Upper lobe of right lung (tissue), 1 donor: ENCODE measurements at regions not wholly inside any gene's neighbourhood (a gene's known extent, or its start where the extent isn't known, plus 50 kb on each side); places are given as distances from the start of the nearest gene placed in this dataset.
A peak's percentile ranks its signal among the peaks of the same experiment; 100 is the strongest.

ENCODE experiments used
- ATAC-seq: fragments of 200-7000 bp; cut with Tn5 transposase; one replicate; pipeline ENCODE4 v1.9.1; 2020; ENCODE audit warnings: mild to moderate bottlenecking, moderate library complexity
- DNase-seq: peaks from one replicate; pipeline ENCODE4 v3.0.0-alpha.2; 2020
- H3K27ac ChIP-seq: fragments of 200-600 bp; one replicate; pipeline ENCODE4 v1.8.0; 2022
- H3K27me3 ChIP-seq: fragments of 200-600 bp; one replicate; pipeline ENCODE4 v1.8.0; 2022; ENCODE audit warnings: mild to moderate bottlenecking
- H3K36me3 ChIP-seq: fragments of 200-600 bp; one replicate; pipeline ENCODE4 v1.8.0; 2022
- H3K4me1 ChIP-seq: fragments of 200-600 bp; one replicate; pipeline ENCODE4 v1.8.0; 2022
- H3K4me3 ChIP-seq: fragments of 200-600 bp; one replicate; pipeline ENCODE4 v1.8.0; 2022; ENCODE audit warnings: mild to moderate bottlenecking
- H3K9me3 ChIP-seq: fragments of 200-600 bp; one replicate; pipeline ENCODE4 v1.8.0; 2022
- CTCF ChIP-seq: fragments of 200-600 bp; IDR thresholded peaks from one replicate; pipeline ENCODE4 v1.8.0; 2022; ENCODE audit warnings: antibody characterized with exemption
- intact Hi-C: fragments of 100-400 bp; cut with DNase I; formaldehyde crosslinking; loops from one replicate; pipeline ENCODE4 v1.11.0; 2022
- donor health status: DM: no; HTN: yes; CAD: no; lungs with severe emphysema.

DNA sequence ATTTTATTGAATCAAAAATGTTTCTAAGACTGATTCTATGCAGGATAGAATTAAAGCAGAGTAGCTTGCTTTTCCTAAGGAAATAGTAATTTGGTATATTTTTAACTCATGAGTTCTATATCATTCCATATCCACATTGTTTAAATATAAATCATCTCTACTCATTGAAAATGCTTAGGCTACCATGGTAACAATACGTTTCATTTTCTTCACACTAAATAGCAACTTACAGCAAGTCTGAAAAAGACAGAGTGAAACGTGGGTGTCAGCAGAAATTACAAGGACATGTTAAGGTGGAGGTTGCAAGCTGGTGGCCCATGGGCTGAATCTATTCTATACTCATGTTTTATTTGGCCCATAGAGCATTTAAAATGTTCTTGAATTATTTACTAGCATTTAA, 487.9 kb downstream of the ARHGEF28 start:
- Histone ChIP-seq H3K27ac (no peak overlapping the region), H3K27me3 (no peaks in the 10 kb centered on the region), H3K9me3 (no peaks in the 10 kb centered on the region), H3K36me3 (no peaks in the 10 kb centered on the region), H3K4me3 (no peak overlapping the region), H3K4me1 (no peaks in the 10 kb centered on the region)
- intact Hi-C loops, result no loop called here
- TF ChIP-seq CTCF, result no peak
- DNase-seq (no peak), ATAC-seq (no peak)

DNA sequence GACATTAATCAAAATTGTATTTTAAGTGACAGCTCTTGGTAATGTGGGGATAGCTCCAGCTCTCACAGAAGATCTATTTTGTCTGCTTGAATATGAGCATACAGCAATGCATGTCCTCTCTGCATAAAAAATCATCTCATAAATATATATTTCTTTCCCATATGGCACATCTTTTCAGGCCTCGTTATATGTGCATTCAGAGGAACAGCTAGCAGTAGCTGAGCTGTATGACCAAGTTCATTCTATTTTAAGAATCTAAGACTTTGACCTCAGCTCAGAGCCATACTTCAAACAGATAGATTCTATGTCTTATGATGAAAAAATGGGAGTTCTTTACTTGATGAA, 487.2 kb downstream of the ARHGEF28 start:
- DNase-seq, result no peak
- intact Hi-C loops, result no loop called here
- Histone ChIP-seq H3K4me3 (no peak overlapping the region), H3K4me1 (no peaks in the 10 kb centered on the region), H3K27me3 (no peaks in the 10 kb centered on the region), H3K36me3 (no peaks in the 10 kb centered on the region), H3K9me3 (no peaks in the 10 kb centered on the region), H3K27ac (no peak overlapping the region)
- TF ChIP-seq CTCF, result no peak
- ATAC-seq, result no peak

DNA sequence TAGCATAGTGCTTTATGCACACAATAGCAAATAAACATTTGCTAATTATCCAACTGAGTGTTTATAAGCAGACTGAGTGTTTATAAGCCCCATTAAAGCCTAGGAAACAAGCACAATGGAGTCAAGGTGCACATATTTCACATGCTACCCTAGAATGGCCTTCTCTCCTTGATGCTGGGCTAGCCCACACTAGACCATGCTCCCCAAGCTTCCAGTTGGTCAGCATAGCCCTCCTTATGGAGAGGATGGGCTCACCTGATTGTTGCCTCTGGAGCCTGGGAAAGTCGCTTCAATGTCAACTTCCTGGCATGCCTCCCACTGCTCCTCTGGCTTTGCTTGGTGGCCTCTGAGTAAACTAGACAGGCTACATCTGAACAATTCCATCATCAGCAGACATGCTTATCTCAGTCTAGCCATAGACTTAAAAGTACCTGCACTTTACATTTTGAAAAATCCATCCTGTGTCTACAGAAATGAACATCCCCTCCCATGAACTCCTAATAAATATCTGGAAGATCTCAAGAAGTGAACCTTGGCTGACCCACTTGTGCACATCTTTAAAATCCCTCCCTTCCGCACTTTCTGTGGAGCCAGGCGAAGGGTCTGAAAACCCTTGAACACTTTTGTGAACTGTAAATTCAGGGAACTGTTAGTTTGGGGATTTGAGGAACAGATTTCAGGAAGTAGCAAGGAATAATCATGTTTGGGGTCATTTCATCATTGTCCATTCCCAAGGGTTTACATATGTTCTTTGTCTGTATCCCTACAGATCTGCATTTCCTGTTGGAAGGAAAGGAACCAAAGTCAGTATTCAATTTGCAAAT, 486.6 kb downstream of the ARHGEF28 start:
- H3K4me1 ChIP-seq, result no peaks in the 10 kb centered on the region
- DNase-seq (no peak), ATAC-seq (no peak)
- H3K4me3 ChIP-seq, result no peak overlapping the region
- H3K9me3 ChIP-seq, result no peaks in the 10 kb centered on the region
- H3K27me3 ChIP-seq, result no peaks in the 10 kb centered on the region
- H3K36me3 ChIP-seq, result no peaks in the 10 kb centered on the region
- intact Hi-C loops, result no loop called here
- TF ChIP-seq CTCF, result no peak
- H3K27ac ChIP-seq, result no peak overlapping the region

DNA sequence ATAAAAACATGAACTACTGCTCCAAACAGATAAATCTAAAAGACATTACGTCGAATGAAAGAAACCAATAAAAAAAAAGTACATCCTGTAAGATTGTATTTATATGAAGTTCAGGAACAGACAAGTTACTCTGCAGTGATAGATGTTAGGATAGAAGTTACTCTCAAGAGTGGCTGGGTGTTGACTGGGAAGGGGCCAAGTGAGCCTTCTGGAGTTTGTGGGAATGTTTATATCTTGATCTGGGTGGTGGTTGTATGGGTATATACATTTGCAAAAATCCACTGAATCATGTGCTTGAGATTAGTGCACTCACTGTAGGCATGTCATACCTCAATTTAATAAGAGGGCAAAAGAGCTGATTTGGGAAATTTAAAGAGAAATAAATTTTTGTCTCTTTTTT, 485.8 kb downstream of the ARHGEF28 start:
- H3K4me1 ChIP-seq, result no peaks in the 10 kb centered on the region
- no peaks in the 10 kb centered on the region for H3K9me3 ChIP-seq
- TF ChIP-seq CTCF, result no peak
- H3K27ac ChIP-seq, result no peak overlapping the region
- intact Hi-C loops, result no loop called here
- H3K36me3 ChIP-seq, result no peaks in the 10 kb centered on the region
- ATAC-seq (no peak), DNase-seq (no peak)
- no peaks in the 10 kb centered on the region for H3K27me3 ChIP-seq
- H3K4me3 ChIP-seq, result no peak overlapping the region

GRCh38 chr5:74109344-74109743, 483.3 kb downstream of the ARHGEF28 start:
- no peaks in the 10 kb centered on the region for H3K9me3 ChIP-seq
- intact Hi-C loops, result no loop called here
- no peak overlapping the region for H3K4me3 ChIP-seq
- TF ChIP-seq CTCF, result no peak
- no peaks in the 10 kb centered on the region for H3K36me3 ChIP-seq
- no peak for DNase-seq
- no peak overlapping the region for H3K27ac ChIP-seq
- no peaks in the 10 kb centered on the region for H3K27me3 ChIP-seq
- ATAC-seq, result no peak
- H3K4me1 ChIP-seq, result peaks cover 8% of the 10 kb centered on the region

GRCh38 chr5:74107899-74108298, 481.9 kb downstream of the ARHGEF28 start:
- Histone ChIP-seq H3K9me3 (no peaks in the 10 kb centered on the region), H3K4me1 (peaks cover 14% of the 10 kb centered on the region), H3K27me3 (no peaks in the 10 kb centered on the region), H3K27ac (no peak overlapping the region), H3K4me3 (no peak overlapping the region), H3K36me3 (no peaks in the 10 kb centered on the region)
- intact Hi-C loops, result no loop called here
- TF ChIP-seq CTCF, result no peak
- DNase-seq (no peak), ATAC-seq (peak; percentile 44)
